GM12874 (cell line): ENCODE measurements at regions not wholly inside any gene's neighbourhood (a gene's known extent, or its start where the extent isn't known, plus 50 kb on each side); places are given as distances from the start of the nearest gene placed in this dataset.

ENCODE experiments used
- CTCF ChIP-seq: IDR thresholded peaks from 2 replicates; pipeline ENCODE4 v1.5.1; 2011; ENCODE audit warnings: low read depth, mild to moderate bottlenecking, control low read depth, low read length, moderate library complexity; ENCODE audit not compliant: insufficient read depth

DNA sequence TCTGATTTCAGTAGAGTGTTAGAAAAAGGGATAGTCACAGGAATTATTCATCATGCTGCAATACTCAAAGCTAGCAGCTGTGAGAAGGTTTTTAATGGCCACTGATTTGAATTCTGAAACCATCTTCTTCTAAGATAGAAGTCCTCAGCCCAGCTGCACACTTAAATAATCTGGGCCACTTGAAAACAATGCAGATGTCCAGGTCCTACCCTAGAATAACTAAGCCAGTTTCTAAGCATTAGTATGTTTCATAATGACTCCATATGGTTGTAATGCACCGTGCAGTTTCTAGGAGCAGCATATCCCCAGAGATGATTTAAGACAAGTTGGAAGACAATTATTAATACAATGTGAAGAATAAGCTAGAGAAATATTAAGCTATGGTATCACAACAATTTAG is 159.9 kb upstream of the FBXL17 start:
- no peak for TF ChIP-seq CTCF

DNA sequence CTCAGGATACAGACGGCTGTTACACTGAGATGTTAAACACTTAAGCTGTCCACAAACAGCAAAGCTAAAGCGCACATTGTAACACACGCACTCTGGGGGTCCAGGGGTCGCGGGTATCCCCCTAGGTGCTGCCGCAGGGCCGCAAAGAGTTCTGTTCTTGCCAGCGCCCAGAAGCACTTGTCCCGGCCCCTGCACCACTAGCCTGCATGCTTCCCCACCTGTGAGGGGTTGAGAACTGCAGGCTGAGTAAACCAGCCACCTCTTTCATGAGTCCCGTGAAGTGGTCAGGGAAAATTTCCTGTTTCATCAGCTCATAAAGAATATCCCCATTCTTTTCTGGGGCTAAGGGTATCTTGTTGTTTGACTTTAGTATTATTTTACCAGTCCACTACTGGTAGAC is 154.4 kb upstream of the FBXL17 start:
- TF ChIP-seq CTCF, result no peak

DNA sequence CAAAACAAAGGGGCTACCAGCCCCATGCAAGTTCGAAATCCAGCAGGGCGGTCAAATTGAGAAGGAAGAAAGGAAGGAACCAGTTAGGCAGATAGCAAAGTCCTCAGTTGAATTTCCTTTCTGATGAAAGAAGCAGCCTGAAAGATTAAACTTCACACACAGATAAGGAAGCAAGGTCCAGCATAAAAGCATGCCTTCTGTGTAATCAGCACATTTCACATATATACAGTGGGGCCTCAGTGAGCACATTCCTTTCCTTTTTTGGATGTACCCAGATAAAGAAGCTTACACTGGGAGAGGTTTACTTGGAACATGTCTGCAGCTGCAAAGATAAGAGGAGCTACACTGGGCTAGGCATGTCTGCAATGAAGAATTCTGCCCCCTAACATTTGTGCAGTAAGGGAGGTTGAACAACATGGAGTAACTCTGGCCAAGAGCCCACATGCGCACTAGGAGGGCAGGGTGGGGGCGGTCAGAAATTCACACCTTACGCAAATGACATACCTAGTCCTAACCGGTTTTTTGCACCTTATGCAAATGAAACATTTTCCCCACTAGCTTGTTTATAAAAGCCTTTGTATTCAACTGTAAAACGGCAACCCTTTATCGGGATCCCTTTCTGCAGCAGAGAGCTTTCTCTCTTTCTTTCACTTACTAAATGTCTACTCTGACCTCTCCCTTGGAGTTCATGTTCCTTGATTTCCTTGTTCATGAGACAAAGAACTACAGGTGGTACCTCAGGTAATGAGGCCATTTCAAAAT is 149.7 kb upstream of the FBXL17 start:
- TF ChIP-seq CTCF, result no peak

GRCh38 chr5:108530706-108531105 is 148.8 kb upstream of the FBXL17 start:
- no peak for TF ChIP-seq CTCF

- TF ChIP-seq CTCF, result no peak
Measured at GRCh38 chr5:108529381-108529780, 147.5 kb upstream of the FBXL17 start.

- TF ChIP-seq CTCF, result no peak
Measured at GRCh38 chr5:108528655-108529054, 146.8 kb upstream of the FBXL17 start.

DNA sequence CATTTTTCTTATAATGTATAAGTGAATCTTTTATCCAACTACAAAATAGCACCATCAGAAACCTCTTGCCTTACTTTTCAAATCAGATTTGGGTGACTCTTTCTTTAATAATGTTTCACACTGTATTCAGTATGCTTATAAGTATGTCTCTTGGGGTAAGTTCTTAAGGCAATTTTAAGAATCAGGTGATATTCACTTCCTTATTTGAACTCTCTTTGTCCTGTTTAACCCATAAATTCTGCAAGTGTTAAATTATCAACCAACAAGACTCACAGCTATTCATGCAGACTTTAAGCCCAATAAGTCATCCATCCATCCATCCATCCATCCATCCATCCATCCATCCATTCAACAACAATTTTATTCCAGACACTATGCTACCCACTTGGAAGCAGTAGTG is 142.7 kb upstream of the FBXL17 start:
- TF ChIP-seq CTCF, result no peak
